ENCODE measurements at regions not wholly inside any gene's neighbourhood (a gene's known extent, or its start where the extent isn't known, plus 50 kb on each side); places are given as distances from the start of the nearest gene placed in this dataset.

DNA sequence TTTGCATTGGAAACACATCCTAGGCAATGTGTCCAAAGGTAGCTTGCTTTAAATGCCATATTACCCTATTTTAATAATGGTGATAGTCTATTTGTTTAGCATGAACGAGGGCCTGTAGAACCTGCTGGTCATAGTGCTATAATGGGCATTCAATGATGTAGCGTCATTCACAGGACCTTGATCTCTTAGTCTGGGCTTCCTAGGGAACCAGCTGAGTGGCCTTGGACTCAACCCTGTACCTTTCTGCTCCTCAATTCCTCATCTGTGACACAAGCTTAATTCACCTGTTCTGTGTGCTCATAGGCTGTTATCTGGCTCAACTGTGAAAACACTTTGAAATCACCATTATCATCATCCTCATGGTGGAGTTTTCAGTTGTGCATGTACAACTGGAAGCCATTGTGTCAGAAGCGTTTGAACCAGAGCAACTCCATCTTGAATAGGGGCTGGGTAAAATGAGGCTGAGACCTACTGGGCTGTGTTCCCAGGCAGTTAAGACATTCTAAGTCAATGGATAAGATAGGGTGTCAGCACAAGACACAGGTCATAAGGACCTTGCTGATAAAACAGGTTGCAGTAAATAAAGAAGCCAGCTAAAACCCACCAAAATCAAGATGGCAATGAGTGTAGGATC lies 346.8 kb upstream of the KLF3 start (continued):
- TF ChIP-seq U2AF2 (optimal IDR thresholded peaks at IDR 0.05; ENCODE audit: low read depth, low read length) (no peak), CHD1 (IDR thresholded peaks at IDR 0.05; ENCODE audit: low read length) (no peak), ZNF140 (CRISPR knock-in tag; IDR thresholded peaks at IDR 0.05) (no peak), CLOCK (CRISPR knock-in tag; IDR thresholded peaks at IDR 0.05; ENCODE audit: borderline replicate concordance) (no peak), ZBTB17 (CRISPR knock-in tag; IDR thresholded peaks at IDR 0.05) (no peak), ZFPM2 (CRISPR knock-in tag; IDR thresholded peaks at IDR 0.05) (no peak), THRAP3 (IDR thresholded peaks at IDR 0.05; ENCODE audit: borderline replicate concordance) (no peak), ZNF143 (CRISPR knock-in tag; IDR thresholded peaks at IDR 0.05) (no peak), LARP7 (IDR thresholded peaks at IDR 0.05) (no peak), GTF2E2 (tag; IDR thresholded peaks at IDR 0.05) (no peak), ATF1 (CRISPR knock-in tag; IDR thresholded peaks at IDR 0.05) (no peak), ATF1 (tag; IDR thresholded peaks at IDR 0.05) (no peak), MXD1 (CRISPR knock-in tag; IDR thresholded peaks at IDR 0.05; ENCODE audit: borderline replicate concordance, poor library complexity, severe bottlenecking) (peak; percentile 20), ZNF316 (IDR thresholded peaks at IDR 0.05) (no peak), ZBED1 (IDR thresholded peaks at IDR 0.05) (no peak)
- TF ChIP-seq, protein P1, sequence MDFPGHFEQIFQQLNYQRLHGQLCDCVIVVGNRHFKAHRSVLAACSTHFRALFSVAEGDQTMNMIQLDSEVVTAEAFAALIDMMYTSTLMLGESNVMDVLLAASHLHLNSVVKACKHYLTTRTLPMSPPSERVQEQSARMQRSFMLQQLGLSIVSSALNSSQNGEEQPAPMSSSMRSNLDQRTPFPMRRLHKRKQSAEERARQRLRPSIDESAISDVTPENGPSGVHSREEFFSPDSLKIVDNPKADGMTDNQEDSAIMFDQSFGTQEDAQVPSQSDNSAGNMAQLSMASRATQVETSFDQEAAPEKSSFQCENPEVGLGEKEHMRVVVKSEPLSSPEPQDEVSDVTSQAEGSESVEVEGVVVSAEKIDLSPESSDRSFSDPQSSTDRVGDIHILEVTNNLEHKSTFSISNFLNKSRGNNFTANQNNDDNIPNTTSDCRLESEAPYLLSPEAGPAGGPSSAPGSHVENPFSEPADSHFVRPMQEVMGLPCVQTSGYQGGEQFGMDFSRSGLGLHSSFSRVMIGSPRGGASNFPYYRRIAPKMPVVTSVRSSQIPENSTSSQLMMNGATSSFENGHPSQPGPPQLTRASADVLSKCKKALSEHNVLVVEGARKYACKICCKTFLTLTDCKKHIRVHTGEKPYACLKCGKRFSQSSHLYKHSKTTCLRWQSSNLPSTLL (IDR thresholded peaks at IDR 0.05): no peak
- TF ChIP-seq, protein P2, sequence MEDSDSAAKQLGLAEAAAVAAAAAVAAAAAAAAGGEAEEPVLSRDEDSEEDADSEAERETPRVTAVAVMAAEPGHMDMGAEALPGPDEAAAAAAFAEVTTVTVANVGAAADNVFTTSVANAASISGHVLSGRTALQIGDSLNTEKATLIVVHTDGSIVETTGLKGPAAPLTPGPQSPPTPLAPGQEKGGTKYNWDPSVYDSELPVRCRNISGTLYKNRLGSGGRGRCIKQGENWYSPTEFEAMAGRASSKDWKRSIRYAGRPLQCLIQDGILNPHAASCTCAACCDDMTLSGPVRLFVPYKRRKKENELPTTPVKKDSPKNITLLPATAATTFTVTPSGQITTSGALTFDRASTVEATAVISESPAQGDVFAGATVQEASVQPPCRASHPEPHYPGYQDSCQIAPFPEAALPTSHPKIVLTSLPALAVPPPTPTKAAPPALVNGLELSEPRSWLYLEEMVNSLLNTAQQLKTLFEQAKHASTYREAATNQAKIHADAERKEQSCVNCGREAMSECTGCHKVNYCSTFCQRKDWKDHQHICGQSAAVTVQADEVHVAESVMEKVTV (CRISPR knock-in tag; IDR thresholded peaks at IDR 0.05): no peak
- TF ChIP-seq, protein P3, sequence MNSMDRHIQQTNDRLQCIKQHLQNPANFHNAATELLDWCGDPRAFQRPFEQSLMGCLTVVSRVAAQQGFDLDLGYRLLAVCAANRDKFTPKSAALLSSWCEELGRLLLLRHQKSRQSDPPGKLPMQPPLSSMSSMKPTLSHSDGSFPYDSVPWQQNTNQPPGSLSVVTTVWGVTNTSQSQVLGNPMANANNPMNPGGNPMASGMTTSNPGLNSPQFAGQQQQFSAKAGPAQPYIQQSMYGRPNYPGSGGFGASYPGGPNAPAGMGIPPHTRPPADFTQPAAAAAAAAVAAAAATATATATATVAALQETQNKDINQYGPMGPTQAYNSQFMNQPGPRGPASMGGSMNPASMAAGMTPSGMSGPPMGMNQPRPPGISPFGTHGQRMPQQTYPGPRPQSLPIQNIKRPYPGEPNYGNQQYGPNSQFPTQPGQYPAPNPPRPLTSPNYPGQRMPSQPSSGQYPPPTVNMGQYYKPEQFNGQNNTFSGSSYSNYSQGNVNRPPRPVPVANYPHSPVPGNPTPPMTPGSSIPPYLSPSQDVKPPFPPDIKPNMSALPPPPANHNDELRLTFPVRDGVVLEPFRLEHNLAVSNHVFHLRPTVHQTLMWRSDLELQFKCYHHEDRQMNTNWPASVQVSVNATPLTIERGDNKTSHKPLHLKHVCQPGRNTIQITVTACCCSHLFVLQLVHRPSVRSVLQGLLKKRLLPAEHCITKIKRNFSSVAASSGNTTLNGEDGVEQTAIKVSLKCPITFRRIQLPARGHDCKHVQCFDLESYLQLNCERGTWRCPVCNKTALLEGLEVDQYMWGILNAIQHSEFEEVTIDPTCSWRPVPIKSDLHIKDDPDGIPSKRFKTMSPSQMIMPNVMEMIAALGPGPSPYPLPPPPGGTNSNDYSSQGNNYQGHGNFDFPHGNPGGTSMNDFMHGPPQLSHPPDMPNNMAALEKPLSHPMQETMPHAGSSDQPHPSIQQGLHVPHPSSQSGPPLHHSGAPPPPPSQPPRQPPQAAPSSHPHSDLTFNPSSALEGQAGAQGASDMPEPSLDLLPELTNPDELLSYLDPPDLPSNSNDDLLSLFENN (IDR thresholded peaks at IDR 0.05; ENCODE audit: low read depth in 2 of 2, low read length in 2 of 2): no peak
- TF ChIP-seq, protein P4, sequence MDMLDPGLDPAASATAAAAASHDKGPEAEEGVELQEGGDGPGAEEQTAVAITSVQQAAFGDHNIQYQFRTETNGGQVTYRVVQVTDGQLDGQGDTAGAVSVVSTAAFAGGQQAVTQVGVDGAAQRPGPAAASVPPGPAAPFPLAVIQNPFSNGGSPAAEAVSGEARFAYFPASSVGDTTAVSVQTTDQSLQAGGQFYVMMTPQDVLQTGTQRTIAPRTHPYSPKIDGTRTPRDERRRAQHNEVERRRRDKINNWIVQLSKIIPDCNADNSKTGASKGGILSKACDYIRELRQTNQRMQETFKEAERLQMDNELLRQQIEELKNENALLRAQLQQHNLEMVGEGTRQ (CRISPR knock-in tag; IDR thresholded peaks at IDR 0.05): no peak

All from K562 (cell line).